ENCODE measurements at regions not wholly inside any gene's neighbourhood (a gene's known extent, or its start where the extent isn't known, plus 50 kb on each side); places are given as distances from the start of the nearest gene placed in this dataset.

DNA sequence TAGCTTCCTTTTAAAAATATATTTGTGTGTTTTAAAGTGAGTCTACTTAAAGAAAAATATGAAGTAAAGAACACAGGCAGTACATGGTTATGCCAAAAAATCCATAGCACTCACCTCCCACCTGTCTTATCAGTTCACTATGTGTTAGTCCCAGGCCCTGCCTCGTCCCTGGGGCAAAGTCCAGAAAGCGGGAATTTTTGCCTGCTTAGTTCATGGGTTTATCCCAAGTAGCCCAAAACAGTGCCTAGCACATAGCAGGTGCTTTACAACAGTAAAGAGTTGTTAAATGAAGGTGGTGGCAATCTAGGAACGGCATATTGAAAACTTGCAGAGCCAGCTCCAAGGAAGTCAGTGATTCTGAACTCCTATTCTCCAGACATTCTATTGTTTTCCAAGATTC, 154.0 kb downstream of the MN1 start:
- no peak overlapping the region for H3K4me3 ChIP-seq (ENCODE audit: control insufficient read depth in 2 of 3, extremely low read depth in 1 of 3, insufficient read depth in 2 of 3, low read depth in 1 of 3, low read length in 3 of 3)
- H3K9me3 ChIP-seq (ENCODE audit: control insufficient read depth, low read depth, low read length) = no peaks in the 10 kb centered on the region
- no peaks in the 10 kb centered on the region for H3K79me2 ChIP-seq (ENCODE audit: control insufficient read depth, insufficient read depth, low read length)
- H3K9ac ChIP-seq (ENCODE audit: control insufficient read depth, extremely low read depth, insufficient read depth, low read length) = no peak overlapping the region
- DNase-seq (ENCODE audit: low read depth, low spot score) (no peak), FAIRE-seq (no peak)
- H3K27ac ChIP-seq (ENCODE audit: control insufficient read depth, insufficient read depth, low read length) = no peak overlapping the region
- no peak overlapping the region for H3K4me2 ChIP-seq (ENCODE audit: control insufficient read depth, extremely low read depth, insufficient read depth, low read depth, low read length)
- dilution Hi-C loops (cut with MboI; ENCODE audit: extremely low pct_ligation_motif_present, low sequenced_read_pairs) = no loop called here
- H3K36me3 ChIP-seq (ENCODE audit: control insufficient read depth in 2 of 2, extremely low read depth in 1 of 2, insufficient read depth in 2 of 2, low read length in 2 of 2) = no peaks in the 10 kb centered on the region
- H3K9me1 ChIP-seq (ENCODE audit: control insufficient read depth, extremely low read depth, insufficient read depth, low read length) = no peaks in the 10 kb centered on the region
- H2AFZ ChIP-seq (ENCODE audit: control insufficient read depth, low read length) = no peak overlapping the region
- H3K4me1 ChIP-seq (ENCODE audit: control insufficient read depth, extremely low read depth, insufficient read depth, low read length) = no peaks in the 10 kb centered on the region
- TF ChIP-seq, protein P1, sequence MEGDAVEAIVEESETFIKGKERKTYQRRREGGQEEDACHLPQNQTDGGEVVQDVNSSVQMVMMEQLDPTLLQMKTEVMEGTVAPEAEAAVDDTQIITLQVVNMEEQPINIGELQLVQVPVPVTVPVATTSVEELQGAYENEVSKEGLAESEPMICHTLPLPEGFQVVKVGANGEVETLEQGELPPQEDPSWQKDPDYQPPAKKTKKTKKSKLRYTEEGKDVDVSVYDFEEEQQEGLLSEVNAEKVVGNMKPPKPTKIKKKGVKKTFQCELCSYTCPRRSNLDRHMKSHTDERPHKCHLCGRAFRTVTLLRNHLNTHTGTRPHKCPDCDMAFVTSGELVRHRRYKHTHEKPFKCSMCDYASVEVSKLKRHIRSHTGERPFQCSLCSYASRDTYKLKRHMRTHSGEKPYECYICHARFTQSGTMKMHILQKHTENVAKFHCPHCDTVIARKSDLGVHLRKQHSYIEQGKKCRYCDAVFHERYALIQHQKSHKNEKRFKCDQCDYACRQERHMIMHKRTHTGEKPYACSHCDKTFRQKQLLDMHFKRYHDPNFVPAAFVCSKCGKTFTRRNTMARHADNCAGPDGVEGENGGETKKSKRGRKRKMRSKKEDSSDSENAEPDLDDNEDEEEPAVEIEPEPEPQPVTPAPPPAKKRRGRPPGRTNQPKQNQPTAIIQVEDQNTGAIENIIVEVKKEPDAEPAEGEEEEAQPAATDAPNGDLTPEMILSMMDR (optimal IDR thresholded peaks at IDR 0.05 in 1 of 3, IDR thresholded peaks at IDR 0.05 in 1 of 3, conservative IDR thresholded peaks at IDR 0.05 in 1 of 3; ENCODE audit: extremely low read depth in 1 of 3, insufficient read depth in 2 of 3, low read length in 3 of 3) = no peak
- no peak for TF ChIP-seq EZH2 (IDR thresholded peaks at IDR 0.05; ENCODE audit: low read length)
- H4K20me1 ChIP-seq (ENCODE audit: control insufficient read depth, extremely low read depth, insufficient read depth, low read length) = no peaks in the 10 kb centered on the region
- peaks cover 5% of the 10 kb centered on the region for H3K27me3 ChIP-seq (ENCODE audit: control insufficient read depth, extremely low read depth, insufficient read depth, low read length)

DNA sequence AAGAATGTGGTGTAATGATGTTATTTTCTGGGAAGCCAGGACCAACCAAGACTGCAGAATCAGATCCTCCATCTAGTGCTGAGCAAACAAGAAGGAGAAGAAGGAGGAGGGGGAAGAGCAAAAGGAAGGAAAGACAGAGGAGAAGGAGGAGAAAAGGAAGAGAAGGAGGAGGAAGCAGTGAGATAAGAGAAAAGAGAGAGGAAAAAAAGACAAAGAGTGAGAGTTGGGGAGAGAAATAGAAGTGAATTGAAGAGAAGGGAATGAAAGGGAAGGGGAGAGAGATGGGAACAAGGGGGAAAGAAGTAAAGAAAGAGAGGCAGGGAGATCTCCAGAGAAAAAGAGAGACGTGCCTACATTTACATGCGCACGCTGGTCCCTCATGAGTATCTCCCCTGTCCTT, 153.5 kb downstream of the MN1 start:
- DNase-seq (ENCODE audit: low read depth, low spot score) (no peak), FAIRE-seq (no peak)
- dilution Hi-C loops (cut with MboI; ENCODE audit: extremely low pct_ligation_motif_present, low sequenced_read_pairs) = no loop called here

More for the DNA sequence above, 153.5 kb downstream of the MN1 start:
- H3K9me3 ChIP-seq (ENCODE audit: control insufficient read depth, low read depth, low read length) = no peaks in the 10 kb centered on the region
- TF ChIP-seq, protein P1 (optimal IDR thresholded peaks at IDR 0.05 in 1 of 3, IDR thresholded peaks at IDR 0.05 in 1 of 3, conservative IDR thresholded peaks at IDR 0.05 in 1 of 3; ENCODE audit: extremely low read depth in 1 of 3, insufficient read depth in 2 of 3, low read length in 3 of 3) = no peak
- no peak for TF ChIP-seq EZH2 (IDR thresholded peaks at IDR 0.05; ENCODE audit: low read length)
- H2AFZ ChIP-seq (ENCODE audit: control insufficient read depth, low read length) = no peak overlapping the region
- H3K4me1 ChIP-seq (ENCODE audit: control insufficient read depth, extremely low read depth, insufficient read depth, low read length) = no peaks in the 10 kb centered on the region
- H3K27me3 ChIP-seq (ENCODE audit: control insufficient read depth, extremely low read depth, insufficient read depth, low read length) = peaks cover 5% of the 10 kb centered on the region
- no peak overlapping the region for H3K27ac ChIP-seq (ENCODE audit: control insufficient read depth, insufficient read depth, low read length)
- no peak overlapping the region for H3K9ac ChIP-seq (ENCODE audit: control insufficient read depth, extremely low read depth, insufficient read depth, low read length)
- no peaks in the 10 kb centered on the region for H3K36me3 ChIP-seq (ENCODE audit: control insufficient read depth in 2 of 2, extremely low read depth in 1 of 2, insufficient read depth in 2 of 2, low read length in 2 of 2)
- no peaks in the 10 kb centered on the region for H4K20me1 ChIP-seq (ENCODE audit: control insufficient read depth, extremely low read depth, insufficient read depth, low read length)
- H3K4me2 ChIP-seq (ENCODE audit: control insufficient read depth, extremely low read depth, insufficient read depth, low read depth, low read length) = no peak overlapping the region
- H3K4me3 ChIP-seq (ENCODE audit: control insufficient read depth in 2 of 3, extremely low read depth in 1 of 3, insufficient read depth in 2 of 3, low read depth in 1 of 3, low read length in 3 of 3) = no peak overlapping the region
- H3K79me2 ChIP-seq (ENCODE audit: control insufficient read depth, insufficient read depth, low read length) = no peaks in the 10 kb centered on the region
- no peaks in the 10 kb centered on the region for H3K9me1 ChIP-seq (ENCODE audit: control insufficient read depth, extremely low read depth, insufficient read depth, low read length)

Data from keratinocyte (primary cell).